ENCODE measurements at regions not wholly inside any gene's neighbourhood (a gene's known extent, or its start where the extent isn't known, plus 50 kb on each side); places are given as distances from the start of the nearest gene placed in this dataset.

GRCh38 chrX:20623448-20623847 lies 356.7 kb upstream of the RPS6KA3 start:
- TF ChIP-seq CTCF (IDR thresholded peaks at IDR 0.05; ENCODE audit: poor library complexity) (no peak), EZH2phosphoT487 (IDR thresholded peaks at IDR 0.05; ENCODE audit: low read depth, severe bottlenecking, unreplicated experiment) (no peak)

All from hepatocyte (in vitro differentiated cells).